Heart left ventricle (tissue), 16 donors: ENCODE measurements at regions not wholly inside any gene's neighbourhood (a gene's known extent, or its start where the extent isn't known, plus 50 kb on each side); places are given as distances from the start of the nearest gene placed in this dataset.
A peak's percentile ranks its signal among the peaks of the same experiment; 100 is the strongest.

Experiments used
- ATAC-seq, 4 donors: fragments of 200-7000 bp; cut with Tn5 transposase; one replicate each; pipeline ENCODE4 v1.9.1; 2020 to 2022; ENCODE audit warnings: moderate library complexity in 4 of 4, mild to moderate bottlenecking in 3 of 4, moderate number of reproducible peaks in 1 of 4
- DNase-seq, 5 donors: peaks; one replicate each; pipeline ENCODE4 v3.0.0-alpha.2; 2020
- H3K27ac ChIP-seq, 12 donors: fragments of 200-600 bp; sonication (generic) in 4 of 12; one replicate each; pipeline versions ENCODE4 v1.5.0 to v1.8.0; 2016 to 2022; ENCODE audit warnings: mild to moderate bottlenecking in 2 of 12
- H3K27me3 ChIP-seq, 9 donors: fragments of 200-600 bp; sonication (generic) in 2 of 9; one replicate each; pipeline versions ENCODE4 v1.5.1 to v1.8.0; 2016 to 2022; ENCODE audit warnings: mild to moderate bottlenecking in 3 of 9
- H3K36me3 ChIP-seq, 9 donors: fragments of 200-600 bp; sonication (generic) in 2 of 9; one replicate each; pipeline versions ENCODE4 v1.5.0 to v1.8.0; 2018 to 2022; ENCODE audit warnings: mild to moderate bottlenecking in 2 of 9
- H3K4me1 ChIP-seq, 12 donors: fragments of 200-600 bp; sonication (generic) in 4 of 12; one replicate each; pipeline versions ENCODE4 v1.5.0 to v1.8.0; 2016 to 2022; ENCODE audit warnings: mild to moderate bottlenecking in 3 of 12
- H3K4me3 ChIP-seq, 12 donors: fragments of 200-600 bp; sonication (generic) in 4 of 12; one replicate each; pipeline versions ENCODE4 v1.5.0 to v1.8.0; 2017 to 2022; ENCODE audit warnings: mild to moderate bottlenecking in 9 of 12, moderate library complexity in 4 of 12
- H3K9me3 ChIP-seq, 12 donors: fragments of 200-600 bp; sonication (generic) in 4 of 12; one replicate each; pipeline versions ENCODE4 v1.5.0 to v1.8.0; 2016 to 2022; ENCODE audit warnings: mild to moderate bottlenecking in 1 of 12
- POLR2A ChIP-seq, 2 donors: fragments of 450-650 bp; IDR thresholded peaks; one replicate each; pipeline ENCODE4 v1.6.1; 2017; ENCODE audit warnings: antibody characterized with exemption in 2 of 2, mild to moderate bottlenecking in 2 of 2, moderate library complexity in 2 of 2
- WGBS, 4 donors: extraction: QIAGEN DNeasy Blood & Tissue Kit in 2 of 4; methylation state at CpG; one replicate each; pipeline versions ENCODE4 v1.1.5 to v1.1.7; 2013 to 2018; 5-methylcytosine and 5-hydroxymethylcytosine counted together
- intact Hi-C, 10 donors: fragments of 100-400 bp; cut with DNase I; formaldehyde crosslinking; loops; one replicate each; pipeline versions ENCODE4 v1.11.1 to v1.14.2; 2022
- TF ChIP-seq, protein P1 (sequence below), 12 donors: fragments of 200-600 bp; sonication (generic) in 4 of 12; IDR thresholded peaks; one replicate each; pipeline versions ENCODE4 v1.5.0 to v1.8.0; 2018 to 2022; ENCODE audit warnings: antibody characterized with exemption in 12 of 12, mild to moderate bottlenecking in 5 of 12
- donor health status: ischemic (EF 13 %, LVEDD 7.1; RV severe dilation, severe dysfunction).
- donor health status: healthy with polysubstance abuse.
- donor health status: DM: no; HTN: yes; CAD: no.
- donor health status: DM: no; HTN: no; CAD: no.
- donor health status: ischemic (EF 25% LVEDD 6.9; RV normal size, moderate dysfunction).
- donor health status: ischemic (EF 25% LVEDD 5.7; RV mildly dilated, moderate dysfunction).
- donor health status: healthy.
- donor health status: DM: yes; HTN: yes; CAD: no.
- donor health status: ischemic (EF 35%, LVEDD 5.7; RV mildly dilated, moderate dysfunction).
- donor health status: nonischemic (EF 11% LVEDD 7.7; RV severe dilation, severe dysfunction).
- donor health status: DM: yes; HTN: yes; CAD: no.
- donor health status: PGD.
- donor health status: ischemic (EF 29% LVEDD 5.4; RV normal size, mild dysfunction).
- donor health status: nonischemic (EF 23%, LVEDD 6.1; RV moderate dilation, normal function).

- TF ChIP-seq POLR2A (IDR thresholded peaks at IDR 0.05): no peak
- TF ChIP-seq, protein P1, sequence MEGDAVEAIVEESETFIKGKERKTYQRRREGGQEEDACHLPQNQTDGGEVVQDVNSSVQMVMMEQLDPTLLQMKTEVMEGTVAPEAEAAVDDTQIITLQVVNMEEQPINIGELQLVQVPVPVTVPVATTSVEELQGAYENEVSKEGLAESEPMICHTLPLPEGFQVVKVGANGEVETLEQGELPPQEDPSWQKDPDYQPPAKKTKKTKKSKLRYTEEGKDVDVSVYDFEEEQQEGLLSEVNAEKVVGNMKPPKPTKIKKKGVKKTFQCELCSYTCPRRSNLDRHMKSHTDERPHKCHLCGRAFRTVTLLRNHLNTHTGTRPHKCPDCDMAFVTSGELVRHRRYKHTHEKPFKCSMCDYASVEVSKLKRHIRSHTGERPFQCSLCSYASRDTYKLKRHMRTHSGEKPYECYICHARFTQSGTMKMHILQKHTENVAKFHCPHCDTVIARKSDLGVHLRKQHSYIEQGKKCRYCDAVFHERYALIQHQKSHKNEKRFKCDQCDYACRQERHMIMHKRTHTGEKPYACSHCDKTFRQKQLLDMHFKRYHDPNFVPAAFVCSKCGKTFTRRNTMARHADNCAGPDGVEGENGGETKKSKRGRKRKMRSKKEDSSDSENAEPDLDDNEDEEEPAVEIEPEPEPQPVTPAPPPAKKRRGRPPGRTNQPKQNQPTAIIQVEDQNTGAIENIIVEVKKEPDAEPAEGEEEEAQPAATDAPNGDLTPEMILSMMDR (IDR thresholded peaks at IDR 0.05): no peak
- intact Hi-C loops: no loop called here
- peaks cover 0 to 10% (median 0%) of the 10 kb centered on the region in 12 donors for H3K4me1 ChIP-seq
- H3K9me3 ChIP-seq: no peaks in the 10 kb centered on the region
- peaks cover 0 to 86% (median 54%) of the 10 kb centered on the region in 9 donors for H3K36me3 ChIP-seq
- no peak overlapping the region for H3K4me3 ChIP-seq
- no peak for ATAC-seq
- DNase-seq: no peak
- no peaks in the 10 kb centered on the region for H3K27me3 ChIP-seq
- H3K27ac ChIP-seq: no peak overlapping the region
- 97 to 99% (median 98%) methylated on average over 1 of the region's 1 CpG for WGBS, 4 donors
Observed at GRCh38 chr2:201018636-201019035, 52.8 kb downstream of the HYCC2 start.

GRCh38 chr2:201016859-201017258 lies 53.4 kb upstream of the ORC2 start:
- H3K9me3 ChIP-seq: no peaks in the 10 kb centered on the region
- DNase-seq (no peak), ATAC-seq (peak; percentile 65 to 87 (median 82))
- peaks cover 0 to 10% (median 0%) of the 10 kb centered on the region in 12 donors for H3K4me1 ChIP-seq
- WGBS, 4 donors: 57 to 72% (median 68%) methylated on average over 5 of the region's 5 CpGs
- TF ChIP-seq POLR2A (IDR thresholded peaks at IDR 0.05): no peak
- TF ChIP-seq, protein P1 (IDR thresholded peaks at IDR 0.05): no peak
- intact Hi-C loops: no loop called here
- H3K27ac ChIP-seq: peak overlapping the region in 3 of 12 donors; percentile 13 to 43 (median 18)
- peaks cover 0 to 79% (median 41%) of the 10 kb centered on the region in 9 donors for H3K36me3 ChIP-seq
- no peak overlapping the region for H3K4me3 ChIP-seq
- no peaks in the 10 kb centered on the region for H3K27me3 ChIP-seq
